ENCODE measurements at regions not wholly inside any gene's neighbourhood (a gene's known extent, or its start where the extent isn't known, plus 50 kb on each side); places are given as distances from the start of the nearest gene placed in this dataset.

DNA sequence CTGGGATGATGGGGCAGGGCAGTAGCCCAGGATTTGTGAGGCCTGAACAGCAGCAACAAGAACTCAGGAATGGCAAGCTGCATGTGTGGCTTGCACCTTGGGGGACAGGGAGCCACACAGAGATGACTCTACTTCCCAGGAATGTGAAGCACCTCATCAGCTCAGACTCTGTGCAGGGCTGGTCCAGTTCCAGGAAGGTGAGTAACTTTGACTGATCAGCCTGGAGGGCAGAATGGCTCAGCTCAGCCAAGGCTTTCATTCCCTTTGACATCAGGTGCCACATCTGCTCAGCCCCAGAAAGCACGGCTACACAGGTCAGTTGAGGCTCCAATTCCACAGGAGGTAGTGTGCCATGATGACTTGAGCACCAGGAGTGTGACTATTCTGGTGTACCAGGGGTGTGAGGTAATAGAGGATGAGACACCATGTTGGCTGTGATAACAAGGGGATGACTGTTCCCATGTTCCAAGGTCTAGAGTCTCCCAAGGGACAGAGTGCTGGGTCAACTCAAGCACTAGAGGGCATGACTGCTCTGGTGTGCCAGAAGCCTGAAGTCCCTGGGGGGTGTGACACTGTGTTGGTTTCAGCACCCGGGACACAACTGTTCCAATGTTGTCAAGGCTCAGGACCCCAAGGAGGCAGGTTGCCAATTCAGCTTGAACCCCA lies 625.8 kb upstream of the ADGRL2 start:
- Histone ChIP-seq H3K4me3 (ENCODE audit: low read depth, low read length) (no peak overlapping the region), H3K9ac (ENCODE audit: low read depth, low read length) (no peak overlapping the region), H3K9me3 (ENCODE audit: control insufficient read depth, insufficient read depth, low read length) (no peaks in the 10 kb centered on the region), H3K27ac (ENCODE audit: low read depth, low read length) (no peak overlapping the region), H3K36me3 (ENCODE audit: control insufficient read depth, insufficient read depth, low read length) (no peaks in the 10 kb centered on the region), H3K27me3 (ENCODE audit: control insufficient read depth, insufficient read depth, low read length) (no peaks in the 10 kb centered on the region), H3K4me1 (ENCODE audit: control insufficient read depth, insufficient read depth, low read length) (no peaks in the 10 kb centered on the region)

- Histone ChIP-seq H3K4me3 (ENCODE audit: low read depth, low read length) (no peak overlapping the region), H3K36me3 (ENCODE audit: control insufficient read depth, insufficient read depth, low read length) (no peaks in the 10 kb centered on the region), H3K27ac (ENCODE audit: low read depth, low read length) (no peak overlapping the region), H3K9ac (ENCODE audit: low read depth, low read length) (no peak overlapping the region), H3K9me3 (ENCODE audit: control insufficient read depth, insufficient read depth, low read length) (no peaks in the 10 kb centered on the region), H3K4me1 (ENCODE audit: control insufficient read depth, insufficient read depth, low read length) (no peaks in the 10 kb centered on the region), H3K27me3 (ENCODE audit: control insufficient read depth, insufficient read depth, low read length) (no peaks in the 10 kb centered on the region)
Observed at GRCh38 chr1:81174052-81174451, 626.7 kb upstream of the ADGRL2 start.

DNA sequence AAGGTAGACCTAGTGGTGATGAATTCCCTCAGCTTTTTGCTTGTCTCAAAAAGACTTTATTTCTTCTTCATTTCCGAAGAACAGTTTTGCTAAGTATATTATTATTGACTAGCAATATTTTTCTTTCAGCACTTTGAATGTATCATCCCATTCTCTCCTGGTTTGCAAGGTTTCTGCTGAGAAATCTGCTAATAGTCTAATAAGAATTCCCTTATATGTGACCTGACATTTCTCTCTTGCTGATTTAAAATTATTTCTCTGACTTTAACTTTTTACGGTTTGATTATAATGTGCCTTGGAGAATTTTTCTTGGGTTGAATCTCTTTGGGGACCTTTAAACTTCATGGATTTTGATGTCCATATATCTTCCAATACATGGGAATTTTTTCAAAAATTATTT lies 628.3 kb upstream of the ADGRL2 start:
- no peaks in the 10 kb centered on the region for H3K27me3 ChIP-seq (ENCODE audit: control insufficient read depth, insufficient read depth, low read length)
- H3K4me1 ChIP-seq (ENCODE audit: control insufficient read depth, insufficient read depth, low read length) = no peaks in the 10 kb centered on the region
- H3K4me3 ChIP-seq (ENCODE audit: low read depth, low read length) = no peak overlapping the region
- no peaks in the 10 kb centered on the region for H3K36me3 ChIP-seq (ENCODE audit: control insufficient read depth, insufficient read depth, low read length)
- no peak overlapping the region for H3K27ac ChIP-seq (ENCODE audit: low read depth, low read length)
- no peaks in the 10 kb centered on the region for H3K9me3 ChIP-seq (ENCODE audit: control insufficient read depth, insufficient read depth, low read length)
- no peak overlapping the region for H3K9ac ChIP-seq (ENCODE audit: low read depth, low read length)

GRCh38 chr1:81170721-81171120 lies 630.0 kb upstream of the ADGRL2 start:
- Histone ChIP-seq H3K9ac (ENCODE audit: low read depth, low read length) (no peak overlapping the region), H3K27me3 (ENCODE audit: control insufficient read depth, insufficient read depth, low read length) (no peaks in the 10 kb centered on the region), H3K36me3 (ENCODE audit: control insufficient read depth, insufficient read depth, low read length) (no peaks in the 10 kb centered on the region), H3K4me1 (ENCODE audit: control insufficient read depth, insufficient read depth, low read length) (no peaks in the 10 kb centered on the region), H3K4me3 (ENCODE audit: low read depth, low read length) (no peak overlapping the region), H3K27ac (ENCODE audit: low read depth, low read length) (no peak overlapping the region), H3K9me3 (ENCODE audit: control insufficient read depth, insufficient read depth, low read length) (no peaks in the 10 kb centered on the region)

DNA sequence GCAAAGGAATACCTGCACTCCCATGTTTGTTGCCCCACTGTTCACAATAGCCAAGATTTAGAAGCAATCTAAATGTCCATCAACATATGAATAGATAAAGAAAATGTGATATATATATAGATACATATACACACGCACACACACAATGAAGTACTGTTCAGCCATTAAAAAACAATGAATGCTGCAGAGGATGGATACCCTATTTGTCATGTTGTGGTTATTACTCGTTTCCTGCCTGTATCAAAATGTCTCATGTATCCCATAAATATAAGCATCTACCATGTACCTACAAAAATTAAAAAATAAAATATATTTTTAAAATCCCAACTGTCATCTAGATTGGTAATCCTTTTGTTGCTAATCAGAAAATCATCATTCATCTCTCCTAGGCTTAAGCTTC lies 634.8 kb upstream of the ADGRL2 start:
- Histone ChIP-seq H3K4me3 (ENCODE audit: low read depth, low read length) (no peak overlapping the region), H3K9me3 (ENCODE audit: control insufficient read depth, insufficient read depth, low read length) (peaks cover 3% of the 10 kb centered on the region; the same call in 1 of the 2 replicates), H3K4me1 (ENCODE audit: control insufficient read depth, insufficient read depth, low read length) (no peaks in the 10 kb centered on the region), H3K27me3 (ENCODE audit: control insufficient read depth, insufficient read depth, low read length) (no peaks in the 10 kb centered on the region), H3K9ac (ENCODE audit: low read depth, low read length) (no peak overlapping the region), H3K27ac (ENCODE audit: low read depth, low read length) (no peak overlapping the region), H3K36me3 (ENCODE audit: control insufficient read depth, insufficient read depth, low read length) (no peaks in the 10 kb centered on the region)

DNA sequence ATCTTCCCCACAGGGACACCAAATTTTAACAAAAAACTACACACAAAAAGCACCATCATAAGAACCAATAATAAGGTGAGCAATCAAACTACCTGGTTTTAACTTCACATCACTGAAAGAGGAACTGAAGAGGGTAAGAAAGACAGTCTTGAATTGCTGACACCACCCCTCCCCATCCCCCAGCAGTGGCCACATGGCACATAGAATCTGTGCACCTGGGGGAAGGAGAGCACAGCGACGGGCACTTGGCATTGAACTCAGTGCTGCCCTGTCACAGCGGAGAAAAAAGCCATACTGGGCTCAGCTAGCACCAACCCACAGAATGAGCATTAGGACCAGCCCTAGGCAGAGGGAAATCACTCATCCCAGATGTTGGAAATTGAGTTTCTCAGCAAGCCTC lies 640.0 kb upstream of the ADGRL2 start:
- Histone ChIP-seq H3K9me3 (ENCODE audit: control insufficient read depth, insufficient read depth, low read length) (peaks cover 3% of the 10 kb centered on the region; the same call in 1 of the 2 replicates), H3K27ac (ENCODE audit: low read depth, low read length) (no peak overlapping the region), H3K9ac (ENCODE audit: low read depth, low read length) (no peak overlapping the region), H3K36me3 (ENCODE audit: control insufficient read depth, insufficient read depth, low read length) (no peaks in the 10 kb centered on the region), H3K4me3 (ENCODE audit: low read depth, low read length) (no peak overlapping the region), H3K27me3 (ENCODE audit: control insufficient read depth, insufficient read depth, low read length) (no peaks in the 10 kb centered on the region), H3K4me1 (ENCODE audit: control insufficient read depth, insufficient read depth, low read length) (peaks cover 21% of the 10 kb centered on the region)

DNA sequence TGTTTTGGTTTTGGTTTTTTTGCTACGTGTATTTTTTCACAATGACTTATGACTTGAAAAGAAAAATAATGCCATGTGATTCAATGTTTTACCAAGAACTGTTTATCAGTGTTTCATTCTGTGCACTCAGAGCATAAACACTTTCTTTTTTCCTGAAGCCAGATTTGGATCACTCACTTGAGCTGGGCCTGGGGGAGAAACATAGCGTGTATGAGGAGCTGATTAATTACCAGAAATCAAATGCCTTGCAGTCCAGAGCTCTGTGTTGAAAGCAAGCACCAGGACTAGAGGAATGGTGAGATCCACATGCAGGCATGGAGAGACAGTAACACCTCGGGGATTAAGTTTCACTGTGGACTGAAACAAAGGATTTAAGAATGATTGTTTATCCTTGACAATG lies 642.1 kb upstream of the ADGRL2 start:
- Histone ChIP-seq H3K4me3 (ENCODE audit: low read depth, low read length) (no peak overlapping the region), H3K4me1 (ENCODE audit: control insufficient read depth, insufficient read depth, low read length) (peaks cover 21% of the 10 kb centered on the region)

GRCh38 chr1:81157686-81158085 lies 643.0 kb upstream of the ADGRL2 start:
- no peaks in the 10 kb centered on the region for H3K27me3 ChIP-seq (ENCODE audit: control insufficient read depth, insufficient read depth, low read length)
- H3K9ac ChIP-seq (ENCODE audit: low read depth, low read length) = no peak overlapping the region
- H3K4me1 ChIP-seq (ENCODE audit: control insufficient read depth, insufficient read depth, low read length) = peaks cover 21% of the 10 kb centered on the region
- no peak overlapping the region for H3K27ac ChIP-seq (ENCODE audit: low read depth, low read length)
- H3K9me3 ChIP-seq (ENCODE audit: control insufficient read depth, insufficient read depth, low read length) = no peaks in the 10 kb centered on the region
- H3K36me3 ChIP-seq (ENCODE audit: control insufficient read depth, insufficient read depth, low read length) = no peaks in the 10 kb centered on the region
- H3K4me3 ChIP-seq (ENCODE audit: low read depth, low read length) = no peak overlapping the region

More for the DNA sequence above, 642.1 kb upstream of the ADGRL2 start:
- H3K27ac ChIP-seq (ENCODE audit: low read depth, low read length) = no peak overlapping the region
- H3K9me3 ChIP-seq (ENCODE audit: control insufficient read depth, insufficient read depth, low read length) = no peaks in the 10 kb centered on the region
- H3K36me3 ChIP-seq (ENCODE audit: control insufficient read depth, insufficient read depth, low read length) = no peaks in the 10 kb centered on the region
- H3K9ac ChIP-seq (ENCODE audit: low read depth, low read length) = no peak overlapping the region
- no peaks in the 10 kb centered on the region for H3K27me3 ChIP-seq (ENCODE audit: control insufficient read depth, insufficient read depth, low read length)

DNA sequence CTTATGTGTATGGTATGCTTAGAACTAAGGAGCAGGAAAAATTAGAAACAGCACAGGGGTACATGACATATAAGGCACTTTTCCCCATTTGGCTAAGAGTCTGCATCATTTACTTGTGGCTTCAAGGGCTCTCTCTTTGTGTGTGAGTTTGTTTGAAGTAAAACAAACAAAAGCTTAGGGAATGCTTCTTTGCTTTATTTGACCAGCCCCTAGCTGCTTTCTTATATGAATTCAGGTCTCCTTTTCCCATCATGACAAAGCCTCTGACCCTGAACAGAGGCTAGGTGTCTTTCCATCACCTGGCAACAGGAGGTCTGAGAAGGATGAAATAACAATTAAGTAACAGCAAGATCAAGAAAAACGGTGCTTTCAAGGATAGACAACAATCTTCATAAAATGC lies 643.8 kb upstream of the ADGRL2 start:
- Histone ChIP-seq H3K4me1 (ENCODE audit: control insufficient read depth, insufficient read depth, low read length) (peaks cover 21% of the 10 kb centered on the region), H3K27ac (ENCODE audit: low read depth, low read length) (no peak overlapping the region), H3K27me3 (ENCODE audit: control insufficient read depth, insufficient read depth, low read length) (no peaks in the 10 kb centered on the region), H3K4me3 (ENCODE audit: low read depth, low read length) (no peak overlapping the region), H3K36me3 (ENCODE audit: control insufficient read depth, insufficient read depth, low read length) (no peaks in the 10 kb centered on the region), H3K9ac (ENCODE audit: low read depth, low read length) (no peak overlapping the region), H3K9me3 (ENCODE audit: control insufficient read depth, insufficient read depth, low read length) (no peaks in the 10 kb centered on the region)

DNA sequence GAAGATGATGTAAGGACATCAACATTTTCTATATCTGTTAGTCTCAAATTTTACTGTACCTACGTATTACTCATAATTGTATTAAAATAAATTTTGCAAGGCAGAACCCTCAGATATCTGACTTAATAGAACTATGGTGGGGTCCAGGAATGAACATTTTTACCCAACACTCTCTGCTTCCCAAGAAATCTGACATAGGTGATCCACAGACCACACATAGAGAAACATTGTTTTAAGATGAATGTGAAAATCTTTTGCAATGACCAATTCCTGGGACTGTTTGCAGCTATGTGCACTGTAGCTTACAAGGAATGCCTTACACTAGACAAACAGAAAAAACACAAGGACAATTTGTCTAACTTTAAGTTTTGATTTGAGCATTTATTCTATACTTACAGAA lies 645.6 kb upstream of the ADGRL2 start:
- peaks cover 21% of the 10 kb centered on the region for H3K4me1 ChIP-seq (ENCODE audit: control insufficient read depth, insufficient read depth, low read length)
- H3K9ac ChIP-seq (ENCODE audit: low read depth, low read length) = no peak overlapping the region
- no peaks in the 10 kb centered on the region for H3K36me3 ChIP-seq (ENCODE audit: control insufficient read depth, insufficient read depth, low read length)
- no peak overlapping the region for H3K27ac ChIP-seq (ENCODE audit: low read depth, low read length)
- H3K27me3 ChIP-seq (ENCODE audit: control insufficient read depth, insufficient read depth, low read length) = no peaks in the 10 kb centered on the region
- H3K4me3 ChIP-seq (ENCODE audit: low read depth, low read length) = no peak overlapping the region
- H3K9me3 ChIP-seq (ENCODE audit: control insufficient read depth, insufficient read depth, low read length) = no peaks in the 10 kb centered on the region

- Histone ChIP-seq H3K27me3 (ENCODE audit: control insufficient read depth, insufficient read depth, low read length) (no peaks in the 10 kb centered on the region), H3K36me3 (ENCODE audit: control insufficient read depth, insufficient read depth, low read length) (no peaks in the 10 kb centered on the region), H3K9ac (ENCODE audit: low read depth, low read length) (no peak overlapping the region), H3K27ac (ENCODE audit: low read depth, low read length) (no peak overlapping the region), H3K4me1 (ENCODE audit: control insufficient read depth, insufficient read depth, low read length) (no peaks in the 10 kb centered on the region), H3K4me3 (ENCODE audit: low read depth, low read length) (no peak overlapping the region), H3K9me3 (ENCODE audit: control insufficient read depth, insufficient read depth, low read length) (no peaks in the 10 kb centered on the region)
Observed at GRCh38 chr1:81151206-81151605, 649.5 kb upstream of the ADGRL2 start.

Measured in HUES48 (cell line).